Type B pancreatic cell (in vitro differentiated cells): ENCODE measurements at regions not wholly inside any gene's neighbourhood (a gene's known extent, or its start where the extent isn't known, plus 50 kb on each side); places are given as distances from the start of the nearest gene placed in this dataset.

Source experiments
- DNase-seq: peaks from one replicate; pipeline ENCODE4 v3.0.0; 2021; ENCODE audit warnings: mixed read lengths; ENCODE audit not compliant: unreplicated experiment; ENCODE audit errors: extremely low spot score
- H3K27ac Mint-ChIP-seq: 2 replicates; pipeline ENCODE4 v1.8.0; 2021; ENCODE audit warnings: mild to moderate bottlenecking, mixed read lengths
- H3K27me3 Mint-ChIP-seq: 2 replicates; pipeline ENCODE4 v1.8.0; 2021; ENCODE audit warnings: mixed read lengths
- H3K36me3 Mint-ChIP-seq: 2 replicates; pipeline ENCODE4 v1.8.0; 2021; ENCODE audit warnings: mixed read lengths
- H3K4me1 Mint-ChIP-seq: one replicate; pipeline ENCODE4 v1.8.0; 2021; ENCODE audit warnings: mixed read lengths; ENCODE audit not compliant: unreplicated experiment
- H3K4me3 Mint-ChIP-seq: 2 replicates; pipeline ENCODE4 v1.8.0; 2021; ENCODE audit warnings: mild to moderate bottlenecking, mixed read lengths
- H3K9me3 Mint-ChIP-seq: 2 replicates; pipeline ENCODE4 v1.8.0; 2021; ENCODE audit warnings: mixed read lengths
- TF ChIP-seq, protein P1 (sequence below): fragments of 200-600 bp; sonication (generic); conservative IDR thresholded peaks from 2 replicates; pipeline ENCODE4 v1.5.0; 2021; ENCODE audit warnings: antibody characterized with exemption, mild to moderate bottlenecking

DNA sequence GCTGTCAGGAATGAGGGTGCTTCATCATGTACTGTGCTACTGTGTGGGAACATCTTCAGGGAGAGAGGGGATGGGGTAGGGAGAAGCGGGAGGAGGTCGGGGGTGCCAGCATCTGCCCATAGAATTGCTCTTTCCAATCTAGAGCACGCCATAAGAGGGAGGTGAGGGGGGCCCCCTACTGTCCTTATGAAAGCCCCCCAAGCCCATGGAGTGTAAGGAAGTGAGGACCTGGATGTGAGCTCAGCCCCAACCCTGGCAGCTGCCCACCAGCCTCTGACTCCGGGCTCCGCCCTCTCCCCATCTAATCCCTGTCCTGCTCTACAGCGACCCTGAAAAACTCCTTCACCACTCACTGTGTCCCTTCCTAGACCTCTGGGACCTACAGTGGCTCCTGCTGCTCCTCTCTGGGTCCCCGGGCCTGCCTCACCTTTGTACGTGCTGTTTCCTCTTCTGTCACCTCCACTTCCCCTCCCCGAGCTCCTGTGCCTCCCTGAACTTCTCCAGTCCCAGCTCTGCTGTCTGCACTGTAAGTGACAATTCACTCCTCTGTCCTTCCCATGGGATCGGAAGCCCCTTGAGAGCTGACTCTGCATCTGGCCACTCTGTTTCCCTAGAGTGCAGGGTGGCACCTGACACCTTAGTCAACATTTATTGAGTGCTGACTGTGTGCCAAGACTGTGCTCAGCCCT is 269.4 kb downstream of the PTPRU start:
- Mint-ChIP-seq H3K36me3 (no peaks in the 10 kb centered on the region), H3K4me1 (peaks cover 17% of the 10 kb centered on the region), H3K27me3 (peaks cover 8% of the 10 kb centered on the region), H3K4me3 (no peak overlapping the region), H3K27ac (no peak overlapping the region), H3K9me3 (no peaks in the 10 kb centered on the region)
- TF ChIP-seq, protein P1, sequence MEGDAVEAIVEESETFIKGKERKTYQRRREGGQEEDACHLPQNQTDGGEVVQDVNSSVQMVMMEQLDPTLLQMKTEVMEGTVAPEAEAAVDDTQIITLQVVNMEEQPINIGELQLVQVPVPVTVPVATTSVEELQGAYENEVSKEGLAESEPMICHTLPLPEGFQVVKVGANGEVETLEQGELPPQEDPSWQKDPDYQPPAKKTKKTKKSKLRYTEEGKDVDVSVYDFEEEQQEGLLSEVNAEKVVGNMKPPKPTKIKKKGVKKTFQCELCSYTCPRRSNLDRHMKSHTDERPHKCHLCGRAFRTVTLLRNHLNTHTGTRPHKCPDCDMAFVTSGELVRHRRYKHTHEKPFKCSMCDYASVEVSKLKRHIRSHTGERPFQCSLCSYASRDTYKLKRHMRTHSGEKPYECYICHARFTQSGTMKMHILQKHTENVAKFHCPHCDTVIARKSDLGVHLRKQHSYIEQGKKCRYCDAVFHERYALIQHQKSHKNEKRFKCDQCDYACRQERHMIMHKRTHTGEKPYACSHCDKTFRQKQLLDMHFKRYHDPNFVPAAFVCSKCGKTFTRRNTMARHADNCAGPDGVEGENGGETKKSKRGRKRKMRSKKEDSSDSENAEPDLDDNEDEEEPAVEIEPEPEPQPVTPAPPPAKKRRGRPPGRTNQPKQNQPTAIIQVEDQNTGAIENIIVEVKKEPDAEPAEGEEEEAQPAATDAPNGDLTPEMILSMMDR, result no peak
- DNase-seq, result no peak

DNA sequence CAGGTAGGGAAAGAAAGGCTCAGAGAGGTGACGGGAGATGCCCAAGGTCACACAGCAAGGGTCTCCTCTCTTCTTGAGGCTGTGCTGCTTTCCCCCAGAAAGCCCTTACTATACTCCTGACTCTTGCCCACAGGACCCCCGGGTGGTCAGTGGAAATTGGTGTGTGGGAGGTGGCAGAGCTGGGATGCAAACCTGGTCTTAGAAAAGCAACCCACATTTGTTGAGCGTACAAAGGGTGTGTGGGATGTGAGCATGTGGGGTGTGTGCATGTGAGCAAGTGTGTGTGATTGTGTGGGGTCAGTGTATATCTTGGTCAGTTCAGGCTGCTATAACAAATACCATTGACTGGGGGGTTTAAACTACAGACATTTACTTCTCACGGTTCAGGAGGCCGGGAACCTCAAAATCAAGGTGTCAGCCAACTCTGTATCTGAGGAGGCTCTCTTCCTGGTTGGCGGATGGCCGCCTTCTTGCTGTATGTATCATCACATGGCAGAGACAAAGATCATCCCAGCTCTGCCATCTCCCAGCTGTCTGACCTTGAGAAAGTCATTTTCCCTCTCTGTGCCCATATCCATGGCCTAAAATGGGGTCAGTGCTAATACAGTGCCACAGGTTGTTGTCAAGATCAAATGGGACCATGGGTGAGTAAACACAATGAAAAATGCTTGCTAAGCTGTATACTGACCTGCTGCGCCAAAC is 268.5 kb downstream of the PTPRU start:
- Mint-ChIP-seq H3K27me3 (peaks cover 8% of the 10 kb centered on the region), H3K36me3 (no peaks in the 10 kb centered on the region), H3K9me3 (no peaks in the 10 kb centered on the region), H3K4me3 (no peak overlapping the region), H3K4me1 (peaks cover 17% of the 10 kb centered on the region), H3K27ac (no peak overlapping the region)
- TF ChIP-seq, protein P1, result no peak
- DNase-seq, result no peak

DNA sequence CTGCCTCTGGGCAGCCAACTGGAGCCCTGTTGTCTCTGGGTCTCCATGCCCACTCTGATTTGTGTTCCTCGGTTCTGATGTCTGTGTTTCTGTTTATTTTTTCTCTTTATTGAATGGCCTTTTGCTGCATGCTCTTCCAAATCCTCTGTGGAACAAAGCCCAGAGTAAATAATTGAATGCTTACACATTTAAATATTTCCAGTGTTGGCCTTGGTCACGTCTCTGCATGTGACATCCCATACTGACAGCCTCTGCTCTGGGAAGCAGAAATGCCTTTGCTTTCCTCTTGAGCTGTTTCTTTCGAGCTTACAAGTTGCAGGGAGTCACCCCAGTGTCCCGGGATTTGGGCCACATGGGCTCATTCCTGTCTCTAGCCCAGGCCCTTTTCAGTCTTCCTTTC is 267.9 kb downstream of the PTPRU start:
- H3K27ac Mint-ChIP-seq, result no peak overlapping the region
- no peak overlapping the region for H3K4me3 Mint-ChIP-seq
- H3K36me3 Mint-ChIP-seq, result no peaks in the 10 kb centered on the region
- H3K9me3 Mint-ChIP-seq, result no peaks in the 10 kb centered on the region
- H3K4me1 Mint-ChIP-seq, result peaks cover 17% of the 10 kb centered on the region
- peaks cover 8% of the 10 kb centered on the region for H3K27me3 Mint-ChIP-seq
- DNase-seq, result no peak
- TF ChIP-seq, protein P1, result no peak

DNA sequence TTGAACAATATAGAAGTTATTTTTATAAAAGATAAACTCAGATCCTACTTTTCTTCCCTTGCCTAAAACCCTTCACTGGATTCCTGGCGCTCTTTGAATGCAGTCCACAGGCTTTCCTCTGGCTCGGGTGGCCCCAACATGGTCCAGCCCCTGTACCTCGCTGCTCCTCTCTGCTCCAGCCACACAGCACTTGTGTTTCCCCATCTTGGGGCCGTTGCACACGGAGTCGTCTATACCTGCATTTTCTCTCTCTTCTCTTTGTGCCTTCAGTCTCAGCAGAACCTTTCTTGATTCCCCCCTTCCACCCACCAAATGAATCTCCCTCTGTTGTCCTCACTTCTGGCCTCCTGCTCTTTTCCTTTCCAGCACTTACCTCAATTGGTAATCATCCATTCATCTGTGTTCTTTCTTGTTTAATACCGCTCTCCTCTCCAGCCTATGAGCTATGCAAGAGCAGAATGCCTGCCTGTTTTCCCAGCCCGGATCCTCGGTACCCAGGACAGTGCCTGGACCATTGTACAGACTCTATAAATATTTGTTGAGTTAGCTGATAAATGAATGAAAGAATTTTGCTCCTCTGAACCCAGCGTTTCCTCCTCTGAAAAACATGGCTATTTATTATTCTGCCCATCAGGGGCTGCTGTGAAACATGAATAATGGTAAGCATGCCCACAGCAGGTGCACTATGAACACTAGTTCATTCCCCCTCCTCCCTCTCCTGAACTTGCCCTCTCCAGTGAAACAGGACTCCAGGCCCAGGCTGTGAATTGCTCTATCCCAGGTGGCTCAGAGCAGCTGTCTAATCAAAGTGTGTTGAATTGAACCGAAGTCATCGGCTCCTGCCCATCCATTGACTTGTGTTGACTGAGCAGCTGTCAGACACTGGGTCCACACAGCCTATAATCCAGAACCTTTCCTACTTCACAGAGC is 266.9 kb downstream of the PTPRU start:
- Mint-ChIP-seq H3K4me3 (no peak overlapping the region), H3K4me1 (peaks cover 17% of the 10 kb centered on the region)

More for the DNA sequence above, 266.9 kb downstream of the PTPRU start:
- no peaks in the 10 kb centered on the region for H3K36me3 Mint-ChIP-seq
- H3K27me3 Mint-ChIP-seq, result peaks cover 13% of the 10 kb centered on the region
- no peak for DNase-seq
- no peaks in the 10 kb centered on the region for H3K9me3 Mint-ChIP-seq
- TF ChIP-seq, protein P1, result no peak
- no peak overlapping the region for H3K27ac Mint-ChIP-seq
